ENCODE measurements at regions not wholly inside any gene's neighbourhood (a gene's known extent, or its start where the extent isn't known, plus 50 kb on each side); places are given as distances from the start of the nearest gene placed in this dataset.

DNA sequence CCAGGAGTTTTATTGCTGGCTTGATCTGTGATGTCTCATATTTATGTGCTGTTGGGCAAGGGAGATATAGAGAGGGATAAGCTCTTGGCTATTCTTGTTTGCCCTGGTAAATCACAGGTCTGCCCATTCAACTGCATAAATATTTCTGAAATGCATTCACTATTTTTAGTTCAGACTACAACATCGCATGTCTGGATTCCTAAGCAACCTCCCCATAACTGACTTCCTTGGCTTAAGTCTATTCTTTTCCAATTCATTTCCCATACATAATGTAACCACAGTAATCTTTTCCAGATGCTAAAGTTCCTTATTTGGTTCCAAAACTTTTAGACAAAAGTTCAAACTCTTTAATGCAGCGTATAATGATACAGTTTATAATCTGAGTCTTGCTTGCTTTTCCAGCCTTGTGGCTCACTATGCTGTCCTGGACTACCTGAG, 321.4 kb upstream of the ACTBL2 start:
- Histone ChIP-seq H3K9me3 (ENCODE audit: control insufficient read depth, insufficient read depth, low read depth, low read length) (no peaks in the 10 kb centered on the region), H3K36me3 (ENCODE audit: control insufficient read depth, insufficient read depth, low read length) (no peaks in the 10 kb centered on the region), H3K4me3 (ENCODE audit: low read depth in 2 of 2, low read length in 2 of 2) (no peak overlapping the region), H3K27ac (ENCODE audit: low read length) (peak overlapping the region; percentile 76; the same call in 1 of the 2 replicates), H3K4me1 (ENCODE audit: control insufficient read depth, insufficient read depth, low read length) (no peaks in the 10 kb centered on the region), H3K27me3 (ENCODE audit: control insufficient read depth, insufficient read depth, low read length) (no peaks in the 10 kb centered on the region)
- peak; percentile 62; the same call in 1 of the 2 replicates for TF ChIP-seq TCF7L2 (IDR thresholded peaks at IDR 0.05; ENCODE audit: low read depth, low read length)
- TF ChIP-seq, protein P1, sequence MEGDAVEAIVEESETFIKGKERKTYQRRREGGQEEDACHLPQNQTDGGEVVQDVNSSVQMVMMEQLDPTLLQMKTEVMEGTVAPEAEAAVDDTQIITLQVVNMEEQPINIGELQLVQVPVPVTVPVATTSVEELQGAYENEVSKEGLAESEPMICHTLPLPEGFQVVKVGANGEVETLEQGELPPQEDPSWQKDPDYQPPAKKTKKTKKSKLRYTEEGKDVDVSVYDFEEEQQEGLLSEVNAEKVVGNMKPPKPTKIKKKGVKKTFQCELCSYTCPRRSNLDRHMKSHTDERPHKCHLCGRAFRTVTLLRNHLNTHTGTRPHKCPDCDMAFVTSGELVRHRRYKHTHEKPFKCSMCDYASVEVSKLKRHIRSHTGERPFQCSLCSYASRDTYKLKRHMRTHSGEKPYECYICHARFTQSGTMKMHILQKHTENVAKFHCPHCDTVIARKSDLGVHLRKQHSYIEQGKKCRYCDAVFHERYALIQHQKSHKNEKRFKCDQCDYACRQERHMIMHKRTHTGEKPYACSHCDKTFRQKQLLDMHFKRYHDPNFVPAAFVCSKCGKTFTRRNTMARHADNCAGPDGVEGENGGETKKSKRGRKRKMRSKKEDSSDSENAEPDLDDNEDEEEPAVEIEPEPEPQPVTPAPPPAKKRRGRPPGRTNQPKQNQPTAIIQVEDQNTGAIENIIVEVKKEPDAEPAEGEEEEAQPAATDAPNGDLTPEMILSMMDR (IDR thresholded peaks at IDR 0.05), result no peak
- intact Hi-C loops (cut with micrococcal nuclease; ENCODE audit: unreplicated experiment), result no loop called here
- ATAC-seq (no peak), DNase-seq (ENCODE audit: low read depth, low spot score) (no peak)
- in situ Hi-C loops (cut with HindIII; ENCODE audit: low pct_unique_long_range_greater_than_20kb, low sequenced_read_pairs), result no loop called here
- ChIA-PET CTCF (interaction anchor here (1.0 kb wide), 1 partner anchor 33 kb away, joined by 3 read pairs; no protein-coding TSS in a partner anchor), POLR2A (no interaction called here)
- no TSS peak for BruUV-seq (replicated peaks)

DNA sequence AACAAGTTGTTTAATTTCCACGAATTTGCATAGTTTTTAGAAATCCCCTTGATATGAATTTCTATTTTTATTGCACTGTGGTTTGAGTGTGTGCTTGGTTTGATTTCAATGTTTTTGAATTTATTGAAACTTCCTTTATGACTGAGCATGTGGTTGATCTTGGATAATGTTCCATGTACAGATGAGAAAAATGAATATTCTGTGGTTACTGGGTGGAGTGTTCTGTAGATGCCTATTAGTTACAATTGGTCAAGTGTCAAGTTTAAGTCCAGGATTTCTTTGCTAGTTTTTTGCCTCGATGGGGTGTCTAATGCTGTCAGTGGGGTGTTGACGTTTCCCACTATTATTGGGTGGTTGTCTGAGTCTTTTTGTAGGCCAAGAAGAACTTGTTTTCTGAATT, 319.5 kb upstream of the ACTBL2 start:
- POLR2A ChIA-PET, result no interaction called here
- in situ Hi-C loops (cut with HindIII; ENCODE audit: low pct_unique_long_range_greater_than_20kb, low sequenced_read_pairs) (no loop called here), intact Hi-C loops (cut with micrococcal nuclease; ENCODE audit: unreplicated experiment) (no loop called here)
- H3K4me1 ChIP-seq (ENCODE audit: control insufficient read depth, insufficient read depth, low read length), result no peaks in the 10 kb centered on the region
- peak overlapping the region; percentile 25; the same call in 1 of the 2 replicates for H3K27ac ChIP-seq (ENCODE audit: low read length)
- H3K9me3 ChIP-seq (ENCODE audit: control insufficient read depth, insufficient read depth, low read depth, low read length), result no peaks in the 10 kb centered on the region
- H3K36me3 ChIP-seq (ENCODE audit: control insufficient read depth, insufficient read depth, low read length), result no peaks in the 10 kb centered on the region
- BruUV-seq (replicated peaks), result no TSS peak
- no peak for DNase-seq (ENCODE audit: low read depth, low spot score)
- H3K27me3 ChIP-seq (ENCODE audit: control insufficient read depth, insufficient read depth, low read length), result no peaks in the 10 kb centered on the region
- no peak overlapping the region for H3K4me3 ChIP-seq (ENCODE audit: low read depth in 2 of 2, low read length in 2 of 2)
- no peak for ATAC-seq
- TF ChIP-seq, protein P1 (IDR thresholded peaks at IDR 0.05), result no peak
- no peak for TF ChIP-seq TCF7L2 (IDR thresholded peaks at IDR 0.05; ENCODE audit: low read depth, low read length)
- no peak for TF ChIP-seq SIN3A (IDR thresholded peaks at IDR 0.05; ENCODE audit: borderline replicate concordance, insufficient read depth, low read depth, low read length)
- no peak for TF ChIP-seq POLR2AphosphoS5 (IDR thresholded peaks at IDR 0.05; ENCODE audit: low read depth, low read length)
- TF ChIP-seq, protein P2, sequence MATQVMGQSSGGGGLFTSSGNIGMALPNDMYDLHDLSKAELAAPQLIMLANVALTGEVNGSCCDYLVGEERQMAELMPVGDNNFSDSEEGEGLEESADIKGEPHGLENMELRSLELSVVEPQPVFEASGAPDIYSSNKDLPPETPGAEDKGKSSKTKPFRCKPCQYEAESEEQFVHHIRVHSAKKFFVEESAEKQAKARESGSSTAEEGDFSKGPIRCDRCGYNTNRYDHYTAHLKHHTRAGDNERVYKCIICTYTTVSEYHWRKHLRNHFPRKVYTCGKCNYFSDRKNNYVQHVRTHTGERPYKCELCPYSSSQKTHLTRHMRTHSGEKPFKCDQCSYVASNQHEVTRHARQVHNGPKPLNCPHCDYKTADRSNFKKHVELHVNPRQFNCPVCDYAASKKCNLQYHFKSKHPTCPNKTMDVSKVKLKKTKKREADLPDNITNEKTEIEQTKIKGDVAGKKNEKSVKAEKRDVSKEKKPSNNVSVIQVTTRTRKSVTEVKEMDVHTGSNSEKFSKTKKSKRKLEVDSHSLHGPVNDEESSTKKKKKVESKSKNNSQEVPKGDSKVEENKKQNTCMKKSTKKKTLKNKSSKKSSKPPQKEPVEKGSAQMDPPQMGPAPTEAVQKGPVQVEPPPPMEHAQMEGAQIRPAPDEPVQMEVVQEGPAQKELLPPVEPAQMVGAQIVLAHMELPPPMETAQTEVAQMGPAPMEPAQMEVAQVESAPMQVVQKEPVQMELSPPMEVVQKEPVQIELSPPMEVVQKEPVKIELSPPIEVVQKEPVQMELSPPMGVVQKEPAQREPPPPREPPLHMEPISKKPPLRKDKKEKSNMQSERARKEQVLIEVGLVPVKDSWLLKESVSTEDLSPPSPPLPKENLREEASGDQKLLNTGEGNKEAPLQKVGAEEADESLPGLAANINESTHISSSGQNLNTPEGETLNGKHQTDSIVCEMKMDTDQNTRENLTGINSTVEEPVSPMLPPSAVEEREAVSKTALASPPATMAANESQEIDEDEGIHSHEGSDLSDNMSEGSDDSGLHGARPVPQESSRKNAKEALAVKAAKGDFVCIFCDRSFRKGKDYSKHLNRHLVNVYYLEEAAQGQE (IDR thresholded peaks at IDR 0.05; ENCODE audit: insufficient read depth in 1 of 2, low read depth in 2 of 2, low read length in 1 of 2), result no peak
- CTCF ChIA-PET, result no interaction called here

All from Panc1 (cell line).